ENCODE measurements at regions not wholly inside any gene's neighbourhood (a gene's known extent, or its start where the extent isn't known, plus 50 kb on each side); places are given as distances from the start of the nearest gene placed in this dataset.

DNA sequence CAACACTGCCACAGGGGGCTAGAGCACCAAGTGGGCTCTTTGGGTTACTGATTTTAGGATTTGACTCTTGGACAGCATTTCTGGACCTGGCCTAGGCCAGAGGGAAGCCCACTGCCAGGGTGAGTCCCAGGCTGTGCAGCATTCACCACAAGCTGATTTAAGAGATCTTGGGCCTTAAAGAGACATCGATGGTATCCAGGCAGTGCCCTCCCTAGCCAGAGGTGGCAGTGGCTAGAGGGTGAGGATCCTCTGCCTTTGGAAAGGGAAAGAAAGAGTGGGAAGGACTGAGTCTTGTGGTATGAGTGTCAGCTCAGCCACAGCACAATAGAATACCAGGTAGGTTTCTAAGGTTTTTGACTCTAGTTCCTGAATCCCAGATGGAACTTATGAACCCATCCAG, 613.9 kb downstream of the FAT4 start:
- Histone ChIP-seq H3K27me3 (ENCODE audit: control insufficient read depth, insufficient read depth, low read length) (no peaks in the 10 kb centered on the region), H3K4me2 (ENCODE audit: extremely low read depth, insufficient read depth, low read length) (no peak overlapping the region), H4K20me1 (ENCODE audit: control insufficient read depth, extremely low read depth, insufficient read depth, low read length) (no peaks in the 10 kb centered on the region), H3K27ac (ENCODE audit: insufficient read depth, low read length) (no peak overlapping the region), H3K9me3 (ENCODE audit: control insufficient read depth, insufficient read depth, low read depth, low read length) (no peaks in the 10 kb centered on the region), H3K36me3 (ENCODE audit: control insufficient read depth, insufficient read depth, low read length) (no peaks in the 10 kb centered on the region), H2AFZ (ENCODE audit: low read length) (no peak overlapping the region), H3K79me2 (ENCODE audit: control insufficient read depth, insufficient read depth, low read length) (no peaks in the 10 kb centered on the region), H3K9ac (ENCODE audit: insufficient read depth, low read length) (no peak overlapping the region), H3K4me1 (ENCODE audit: control insufficient read depth, extremely low read depth, insufficient read depth, low read length) (no peaks in the 10 kb centered on the region), H3K4me3 (replicated peaks in 1 of 4; ENCODE audit: control extremely low read depth in 1 of 4, insufficient read depth in 1 of 4, low read depth in 3 of 4, low read length in 4 of 4) (no peak overlapping the region)
- TF ChIP-seq, protein P1, sequence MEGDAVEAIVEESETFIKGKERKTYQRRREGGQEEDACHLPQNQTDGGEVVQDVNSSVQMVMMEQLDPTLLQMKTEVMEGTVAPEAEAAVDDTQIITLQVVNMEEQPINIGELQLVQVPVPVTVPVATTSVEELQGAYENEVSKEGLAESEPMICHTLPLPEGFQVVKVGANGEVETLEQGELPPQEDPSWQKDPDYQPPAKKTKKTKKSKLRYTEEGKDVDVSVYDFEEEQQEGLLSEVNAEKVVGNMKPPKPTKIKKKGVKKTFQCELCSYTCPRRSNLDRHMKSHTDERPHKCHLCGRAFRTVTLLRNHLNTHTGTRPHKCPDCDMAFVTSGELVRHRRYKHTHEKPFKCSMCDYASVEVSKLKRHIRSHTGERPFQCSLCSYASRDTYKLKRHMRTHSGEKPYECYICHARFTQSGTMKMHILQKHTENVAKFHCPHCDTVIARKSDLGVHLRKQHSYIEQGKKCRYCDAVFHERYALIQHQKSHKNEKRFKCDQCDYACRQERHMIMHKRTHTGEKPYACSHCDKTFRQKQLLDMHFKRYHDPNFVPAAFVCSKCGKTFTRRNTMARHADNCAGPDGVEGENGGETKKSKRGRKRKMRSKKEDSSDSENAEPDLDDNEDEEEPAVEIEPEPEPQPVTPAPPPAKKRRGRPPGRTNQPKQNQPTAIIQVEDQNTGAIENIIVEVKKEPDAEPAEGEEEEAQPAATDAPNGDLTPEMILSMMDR (conservative IDR thresholded peaks at IDR 0.05 in 1 of 2, IDR thresholded peaks at IDR 0.05 in 1 of 2; ENCODE audit: low read depth in 1 of 2, low read length in 2 of 2), result no peak
- no peak for TF ChIP-seq EZH2 (IDR thresholded peaks at IDR 0.05; ENCODE audit: low read length, missing control alignments)
- no peak for DNase-seq (ENCODE audit: low read depth in 2 of 2)

DNA sequence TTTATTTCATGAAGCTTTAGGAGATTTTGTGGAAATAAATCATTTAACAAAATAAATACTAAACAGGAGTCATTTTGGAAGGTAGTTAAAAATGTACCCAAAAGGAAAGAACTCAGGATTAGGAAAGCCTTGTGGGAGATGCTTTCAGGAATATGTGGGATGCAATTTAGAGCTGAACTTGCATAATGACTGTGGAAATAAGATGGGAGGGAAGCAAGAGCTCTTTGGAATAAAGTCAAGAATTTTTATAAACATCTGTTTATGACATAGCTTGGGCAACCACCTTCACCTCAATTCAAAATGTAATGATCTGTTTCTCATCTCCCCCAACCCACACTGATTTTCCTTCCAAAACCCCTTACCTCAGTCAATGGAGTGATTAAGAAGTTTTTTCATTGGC, 623.8 kb downstream of the FAT4 start:
- no peaks in the 10 kb centered on the region for H3K36me3 ChIP-seq (ENCODE audit: control insufficient read depth, insufficient read depth, low read length)
- no peaks in the 10 kb centered on the region for H3K4me1 ChIP-seq (ENCODE audit: control insufficient read depth, extremely low read depth, insufficient read depth, low read length)
- H3K27ac ChIP-seq (ENCODE audit: insufficient read depth, low read length), result no peak overlapping the region
- H3K9ac ChIP-seq (ENCODE audit: insufficient read depth, low read length), result no peak overlapping the region
- H3K79me2 ChIP-seq (ENCODE audit: control insufficient read depth, insufficient read depth, low read length), result no peaks in the 10 kb centered on the region
- no peak overlapping the region for H3K4me2 ChIP-seq (ENCODE audit: extremely low read depth, insufficient read depth, low read length)
- TF ChIP-seq, protein P1 (conservative IDR thresholded peaks at IDR 0.05 in 1 of 2, IDR thresholded peaks at IDR 0.05 in 1 of 2; ENCODE audit: low read depth in 1 of 2, low read length in 2 of 2), result no peak
- TF ChIP-seq EZH2 (IDR thresholded peaks at IDR 0.05; ENCODE audit: low read length, missing control alignments), result no peak
- no peaks in the 10 kb centered on the region for H3K27me3 ChIP-seq (ENCODE audit: control insufficient read depth, insufficient read depth, low read length)
- DNase-seq (ENCODE audit: low read depth in 2 of 2), result peak in 1 of 2 donors; percentile 8
- no peaks in the 10 kb centered on the region for H3K9me3 ChIP-seq (ENCODE audit: control insufficient read depth, insufficient read depth, low read depth, low read length)
- no peak overlapping the region for H3K4me3 ChIP-seq (replicated peaks in 1 of 4; ENCODE audit: control extremely low read depth in 1 of 4, insufficient read depth in 1 of 4, low read depth in 3 of 4, low read length in 4 of 4)
- H4K20me1 ChIP-seq (ENCODE audit: control insufficient read depth, extremely low read depth, insufficient read depth, low read length), result no peaks in the 10 kb centered on the region
- H2AFZ ChIP-seq (ENCODE audit: low read length), result no peak overlapping the region

GRCh38 chr4:125940426-125940825, 625.7 kb downstream of the FAT4 start:
- H3K27ac ChIP-seq (ENCODE audit: insufficient read depth, low read length), result no peak overlapping the region
- H3K9ac ChIP-seq (ENCODE audit: insufficient read depth, low read length), result no peak overlapping the region
- H3K4me2 ChIP-seq (ENCODE audit: extremely low read depth, insufficient read depth, low read length), result no peak overlapping the region
- no peaks in the 10 kb centered on the region for H3K27me3 ChIP-seq (ENCODE audit: control insufficient read depth, insufficient read depth, low read length)
- H3K4me1 ChIP-seq (ENCODE audit: control insufficient read depth, extremely low read depth, insufficient read depth, low read length), result no peaks in the 10 kb centered on the region
- H3K4me3 ChIP-seq (replicated peaks in 1 of 4; ENCODE audit: control extremely low read depth in 1 of 4, insufficient read depth in 1 of 4, low read depth in 3 of 4, low read length in 4 of 4), result no peak overlapping the region
- no peak overlapping the region for H2AFZ ChIP-seq (ENCODE audit: low read length)
- no peaks in the 10 kb centered on the region for H3K9me3 ChIP-seq (ENCODE audit: control insufficient read depth, insufficient read depth, low read depth, low read length)
- H4K20me1 ChIP-seq (ENCODE audit: control insufficient read depth, extremely low read depth, insufficient read depth, low read length), result no peaks in the 10 kb centered on the region
- H3K79me2 ChIP-seq (ENCODE audit: control insufficient read depth, insufficient read depth, low read length), result no peaks in the 10 kb centered on the region
- no peak for DNase-seq (ENCODE audit: low read depth in 2 of 2)
- no peaks in the 10 kb centered on the region for H3K36me3 ChIP-seq (ENCODE audit: control insufficient read depth, insufficient read depth, low read length)
- no peak for TF ChIP-seq EZH2 (IDR thresholded peaks at IDR 0.05; ENCODE audit: low read length, missing control alignments)
- TF ChIP-seq, protein P1 (conservative IDR thresholded peaks at IDR 0.05 in 1 of 2, IDR thresholded peaks at IDR 0.05 in 1 of 2; ENCODE audit: low read depth in 1 of 2, low read length in 2 of 2), result no peak

Data from fibroblast of lung (primary cell).